HEK293 (cell line): ENCODE measurements at regions not wholly inside any gene's neighbourhood (a gene's known extent, or its start where the extent isn't known, plus 50 kb on each side); places are given as distances from the start of the nearest gene placed in this dataset.

ENCODE experiments used
- CTCF ChIA-PET: fragments of 350-600 bp; formaldehyde crosslinking; extraction: SDS; loops from one replicate; lab custom pipeline; 2021; ENCODE audit warnings: antibody characterized with exemption; lab: Yijun Ruan, JAX
- POLR2A ChIA-PET: fragments of 300-600 bp; formaldehyde crosslinking; extraction: SDS; loops from one replicate; lab custom pipeline; 2020; ENCODE audit warnings: antibody characterized with exemption, inconsistent platforms; lab: Yijun Ruan, JAX
- H3K27ac ChIP-seq: fragments of 200-500 bp; sonication (Bioruptor generic); 2 replicates; pipeline ENCODE4 v1.5.1; 2014; ENCODE audit warnings: low read depth, low read length, control low read depth, inconsistent platforms; ENCODE audit errors: extremely low read depth
- H3K36me3 ChIP-seq, 2 experiments: fragments of 200-500 bp in 1 of 2; sonication (Bioruptor generic) in 1 of 2; 1 replicate in 1 of 2; 2 replicates in 1 of 2; pipeline ENCODE4 v1.5.1; 2014 to 2017; ENCODE audit warnings: inconsistent platforms in 2 of 2, low read length in 2 of 2; ENCODE audit not compliant: control insufficient read depth in 2 of 2, insufficient read depth in 1 of 2
- H3K4me1 ChIP-seq: fragments of 200-500 bp; sonication (Bioruptor generic); 2 replicates; pipeline ENCODE4 v1.5.1; 2014; ENCODE audit warnings: mild to moderate bottlenecking, low read length, inconsistent platforms; ENCODE audit not compliant: control insufficient read depth, insufficient read depth
- H3K4me3 ChIP-seq: 2 replicates; pipeline ENCODE4 v1.5.1; 2011; ENCODE audit warnings: low read depth, mild to moderate bottlenecking, control low read depth, low read length, moderate library complexity
- H3K9me3 ChIP-seq: fragments of 200-500 bp; sonication (Bioruptor generic); 2 replicates; pipeline ENCODE4 v1.5.1; 2014; ENCODE audit warnings: low read depth, low read length, inconsistent platforms; ENCODE audit not compliant: control insufficient read depth, insufficient read depth
- BCL11B ChIP-seq: fragments of 450-650 bp; formaldehyde crosslinking; IDR thresholded peaks from 2 replicates; pipeline ENCODE4 v1.5.1; 2016; ENCODE audit warnings: low read depth, missing biosample characterization, missing genetic modification characterization
- GLIS2 ChIP-seq: fragments of 450-650 bp; formaldehyde crosslinking; IDR thresholded peaks from 2 replicates; pipeline ENCODE4 v1.5.1; 2016; ENCODE audit warnings: missing biosample characterization, missing genetic modification characterization
- MZF1 ChIP-seq: fragments of 450-650 bp; formaldehyde crosslinking; IDR thresholded peaks from 2 replicates; pipeline ENCODE4 v1.5.1; 2017; ENCODE audit warnings: missing biosample characterization, missing genetic modification characterization, borderline replicate concordance
- SP7 ChIP-seq: fragments of 450-650 bp; formaldehyde crosslinking; IDR thresholded peaks from 2 replicates; pipeline ENCODE4 v1.5.1; 2016; ENCODE audit warnings: missing biosample characterization, missing genetic modification characterization
- TCF7L2 ChIP-seq: IDR thresholded peaks from 2 replicates; pipeline ENCODE4 v1.6.1; 2011; ENCODE audit warnings: low read depth, mild to moderate bottlenecking, inconsistent platforms, low read length, moderate library complexity, borderline replicate concordance
- ZBTB11 ChIP-seq: fragments of 450-650 bp; formaldehyde crosslinking; conservative IDR thresholded peaks from 2 replicates; pipeline ENCODE4 v1.5.1; 2016; ENCODE audit warnings: low read depth, missing biosample characterization, missing genetic modification characterization
- ZFP69B ChIP-seq: fragments of 450-650 bp; formaldehyde crosslinking; IDR thresholded peaks from 2 replicates; pipeline ENCODE4 v1.5.1; 2016; ENCODE audit warnings: missing biosample characterization, missing genetic modification characterization
- ZNF146 ChIP-seq: fragments of 450-650 bp; formaldehyde crosslinking; IDR thresholded peaks from 2 replicates; pipeline ENCODE4 v1.5.1; 2016; ENCODE audit warnings: missing biosample characterization, missing genetic modification characterization
- ZNF16 ChIP-seq: fragments of 450-650 bp; formaldehyde crosslinking; IDR thresholded peaks from 2 replicates; pipeline ENCODE4 v1.5.1; 2016; ENCODE audit warnings: low read depth, missing biosample characterization, missing genetic modification characterization
- ZNF169 ChIP-seq: fragments of 450-650 bp; formaldehyde crosslinking; IDR thresholded peaks from 2 replicates; pipeline ENCODE4 v1.5.1; 2016; ENCODE audit warnings: missing biosample characterization, missing genetic modification characterization
- ZNF221 ChIP-seq: fragments of 450-650 bp; formaldehyde crosslinking; IDR thresholded peaks from 2 replicates; pipeline ENCODE4 v1.5.1; 2017; ENCODE audit warnings: missing biosample characterization, missing genetic modification characterization, borderline replicate concordance
- ZNF239 ChIP-seq: fragments of 450-650 bp; formaldehyde crosslinking; IDR thresholded peaks from 2 replicates; pipeline ENCODE4 v1.5.1; 2016; ENCODE audit warnings: missing biosample characterization, missing genetic modification characterization
- ZNF521 ChIP-seq: fragments of 450-650 bp; formaldehyde crosslinking; IDR thresholded peaks from 2 replicates; pipeline ENCODE4 v1.5.1; 2017; ENCODE audit warnings: missing biosample characterization, mild to moderate bottlenecking, missing genetic modification characterization
- ZNF560 ChIP-seq: fragments of 450-650 bp; formaldehyde crosslinking; IDR thresholded peaks from 2 replicates; pipeline ENCODE4 v1.5.1; 2017; ENCODE audit warnings: missing biosample characterization, missing genetic modification characterization, borderline replicate concordance
- ZNF645 ChIP-seq: fragments of 450-650 bp; formaldehyde crosslinking; IDR thresholded peaks from 2 replicates; pipeline ENCODE4; 2016; ENCODE audit warnings: missing biosample characterization, missing genetic modification characterization
- ZNF660 ChIP-seq: fragments of 450-650 bp; IDR thresholded peaks from 2 replicates; pipeline ENCODE4 v1.5.1; 2018; ENCODE audit warnings: missing biosample characterization, mild to moderate bottlenecking, missing genetic modification characterization
- ZNF701 ChIP-seq: fragments of 450-650 bp; formaldehyde crosslinking; IDR thresholded peaks from 2 replicates; pipeline ENCODE4 v1.5.1; 2016; ENCODE audit warnings: missing biosample characterization, missing genetic modification characterization
- ZNF704 ChIP-seq: fragments of 450-650 bp; formaldehyde crosslinking; IDR thresholded peaks from 2 replicates; pipeline ENCODE4 v1.5.1; 2016; ENCODE audit warnings: missing biosample characterization, missing genetic modification characterization
- ZNF791 ChIP-seq: fragments of 450-650 bp; formaldehyde crosslinking; IDR thresholded peaks from 2 replicates; pipeline ENCODE4 v1.5.1; 2016; ENCODE audit warnings: missing biosample characterization, missing genetic modification characterization
- ZNF843 ChIP-seq: fragments of 450-650 bp; formaldehyde crosslinking; IDR thresholded peaks from 2 replicates; pipeline ENCODE4 v1.5.1; 2016; ENCODE audit warnings: missing biosample characterization, missing genetic modification characterization
- TF ChIP-seq, protein P1 (sequence below): fragments of 450-650 bp; formaldehyde crosslinking; IDR thresholded peaks from 2 replicates; pipeline ENCODE4 v1.5.1; 2016; ENCODE audit warnings: missing biosample characterization, missing genetic modification characterization

DNA sequence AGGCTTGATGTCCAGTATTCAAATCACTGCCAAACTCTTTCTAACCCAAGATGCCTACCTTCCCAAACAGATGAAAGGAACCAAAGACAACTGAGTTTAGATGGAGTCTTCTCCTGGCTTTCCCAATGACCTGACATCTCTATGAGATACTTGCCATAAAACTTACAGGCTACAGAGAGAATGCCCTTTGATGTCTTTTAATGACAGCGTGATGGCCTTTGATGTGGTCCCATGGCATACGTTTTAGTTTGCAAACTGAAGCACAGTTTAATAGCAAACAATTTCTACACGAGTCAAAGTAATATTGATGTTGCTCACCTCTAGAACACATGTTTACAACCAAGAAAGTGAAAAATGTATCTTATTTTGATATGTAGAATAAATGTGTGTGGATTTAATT lies 73.2 kb downstream of the ZIC4 start:
- Histone ChIP-seq H3K9me3 (no peaks in the 10 kb centered on the region), H3K36me3 (no peaks in the 10 kb centered on the region), H3K27ac (no peak overlapping the region), H3K4me3 (no peak overlapping the region), H3K4me1 (no peaks in the 10 kb centered on the region)
- ChIA-PET CTCF (no interaction called here), POLR2A (interaction anchor here (0.6 kb wide), 1 partner anchor 1585 kb away, joined by 5 read pairs; no protein-coding TSS in a partner anchor)
- TF ChIP-seq ZBTB11 = no peak
- TF ChIP-seq ZNF843 = no peak
- no peak for TF ChIP-seq ZNF660 (tag by site-specific recombination)
- TF ChIP-seq GLIS2 (tag by site-specific recombination) = no peak
- TF ChIP-seq ZNF701 (tag by site-specific recombination) = no peak
- no peak for TF ChIP-seq ZNF16
- TF ChIP-seq ZNF146 = no peak
- TF ChIP-seq ZNF645 (tag by site-specific recombination) = no peak

GRCh38 chr3:147328711-147329110 lies 77.6 kb downstream of the ZIC4 start:
- no peak overlapping the region for H3K27ac ChIP-seq
- no peaks in the 10 kb centered on the region for H3K4me1 ChIP-seq
- CTCF ChIA-PET = no interaction called here
- no peak overlapping the region for H3K4me3 ChIP-seq
- no peak for TF ChIP-seq ZNF704 (tag by site-specific recombination)
- no peak for TF ChIP-seq ZNF239 (tag by site-specific recombination)
- TF ChIP-seq ZNF169 (tag by site-specific recombination) = no peak
- no peak for TF ChIP-seq ZNF221 (tag by site-specific recombination)
- no peak for TF ChIP-seq ZNF521 (tag by site-specific recombination)
- TF ChIP-seq ZNF791 (tag by site-specific recombination) = no peak
- TF ChIP-seq TCF7L2 = no peak
- TF ChIP-seq ZNF560 = no peak
- no peak for TF ChIP-seq ZFP69B (tag by site-specific recombination)
- TF ChIP-seq BCL11B (tag by site-specific recombination) = no peak
- TF ChIP-seq SP7 (tag by site-specific recombination) = no peak
- TF ChIP-seq, protein P1, sequence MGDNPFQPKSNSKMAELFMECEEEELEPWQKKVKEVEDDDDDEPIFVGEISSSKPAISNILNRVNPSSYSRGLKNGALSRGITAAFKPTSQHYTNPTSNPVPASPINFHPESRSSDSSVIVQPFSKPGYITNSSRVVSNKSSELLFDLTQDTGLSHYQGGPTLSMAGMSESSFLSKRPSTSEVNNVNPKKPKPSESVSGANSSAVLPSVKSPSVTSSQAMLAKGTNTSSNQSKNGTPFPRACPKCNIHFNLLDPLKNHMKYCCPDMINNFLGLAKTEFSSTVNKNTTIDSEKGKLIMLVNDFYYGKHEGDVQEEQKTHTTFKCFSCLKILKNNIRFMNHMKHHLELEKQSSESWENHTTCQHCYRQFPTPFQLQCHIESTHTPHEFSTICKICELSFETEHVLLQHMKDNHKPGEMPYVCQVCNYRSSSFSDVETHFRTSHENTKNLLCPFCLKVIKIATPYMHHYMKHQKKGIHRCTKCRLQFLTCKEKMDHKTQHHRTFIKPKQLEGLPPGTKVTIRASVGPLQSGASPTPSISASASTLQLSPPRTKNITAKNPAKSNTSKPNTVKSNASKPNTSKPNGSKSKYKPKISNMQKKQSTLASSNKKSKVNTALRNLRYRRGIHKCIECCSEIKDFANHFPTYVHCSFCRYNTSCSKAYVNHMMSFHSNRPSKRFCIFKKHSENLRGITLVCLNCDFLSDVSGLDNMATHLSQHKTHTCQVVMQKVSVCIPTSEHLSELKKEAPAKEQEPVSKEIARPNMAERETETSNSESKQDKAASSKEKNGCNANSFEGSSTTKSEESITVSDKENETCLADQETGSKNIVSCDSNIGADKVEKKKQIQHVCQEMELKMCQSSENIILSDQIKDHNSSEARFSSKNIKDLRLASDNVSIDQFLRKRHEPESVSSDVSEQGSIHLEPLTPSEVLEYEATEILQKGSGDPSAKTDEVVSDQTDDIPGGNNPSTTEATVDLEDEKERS (tag by site-specific recombination) = no peak
- TF ChIP-seq MZF1 (tag by site-specific recombination) = no peak
- POLR2A ChIA-PET = no interaction called here
- no peaks in the 10 kb centered on the region for H3K36me3 ChIP-seq
- no peaks in the 10 kb centered on the region for H3K9me3 ChIP-seq
